ENCODE measurements at regions not wholly inside any gene's neighbourhood (a gene's known extent, or its start where the extent isn't known, plus 50 kb on each side); places are given as distances from the start of the nearest gene placed in this dataset.

- TF ChIP-seq CTCF (IDR thresholded peaks at IDR 0.05 in 2 of 3, conservative IDR thresholded peaks at IDR 0.05 in 1 of 3; ENCODE audit: insufficient read depth in 2 of 3, low read depth in 1 of 3, low read length in 3 of 3) (no peak), ZNF232 (CRISPR knock-in tag; IDR thresholded peaks at IDR 0.05) (no peak), MEF2D (tag; conservative IDR thresholded peaks at IDR 0.05; ENCODE audit: low read depth) (no peak), CREB1 (IDR thresholded peaks at IDR 0.05) (no peak), CREB1 (CRISPR knock-in tag; IDR thresholded peaks at IDR 0.05) (no peak), CHD7 (IDR thresholded peaks at IDR 0.05; ENCODE audit: low read depth, low read length) (no peak), SP2 (IDR thresholded peaks at IDR 0.05; ENCODE audit: extremely low read depth, low read depth, low read length, poor library complexity, severe bottlenecking) (no peak), ZNF512 (tag; IDR thresholded peaks at IDR 0.05) (no peak)
Measured at GRCh38 chr2:3126171-3126910, 251.3 kb downstream of the EIPR1 start.

Data from K562 (cell line).